ENCODE measurements at regions not wholly inside any gene's neighbourhood (a gene's known extent, or its start where the extent isn't known, plus 50 kb on each side); places are given as distances from the start of the nearest gene placed in this dataset.

DNA sequence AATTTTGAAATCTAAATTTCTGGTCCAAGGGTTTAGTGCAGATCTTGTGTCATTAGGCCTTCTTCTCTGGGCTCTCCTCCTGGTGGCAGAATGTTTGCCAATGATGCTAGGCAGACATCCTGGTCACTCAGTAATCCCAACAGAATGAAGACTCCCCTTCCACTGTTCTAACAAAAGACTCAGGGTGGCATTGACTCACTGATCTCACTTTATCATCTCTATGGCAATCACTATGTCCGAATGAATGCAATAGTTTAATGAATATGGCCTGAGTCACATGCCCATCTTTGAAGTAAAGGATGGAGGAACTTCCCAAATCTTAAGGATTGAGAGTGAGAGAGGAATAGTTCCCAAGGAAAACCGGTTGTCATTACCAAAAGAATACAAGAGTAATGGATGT lies 261.1 kb downstream of the KCNE4 start:
- TF ChIP-seq FOXA1 (IDR thresholded peaks at IDR 0.05): no peak
- TF ChIP-seq SUZ12 (IDR thresholded peaks at IDR 0.05): no peak

Data from HEK293T (cell line).